Vagina (tissue), 2 donors: ENCODE measurements at regions not wholly inside any gene's neighbourhood (a gene's known extent, or its start where the extent isn't known, plus 50 kb on each side); places are given as distances from the start of the nearest gene placed in this dataset.

Experiments
- POLR2A ChIP-seq, 2 donors: fragments of 450-650 bp; IDR thresholded peaks; one replicate each; pipeline ENCODE4 v1.6.1; 2017; ENCODE audit warnings: antibody characterized with exemption in 2 of 2, mild to moderate bottlenecking in 2 of 2, moderate library complexity in 2 of 2
- POLR2AphosphoS5 ChIP-seq, 2 donors: sonication (generic); formaldehyde crosslinking; IDR thresholded peaks; one replicate each; pipeline ENCODE4 v1.9.0; 2017; ENCODE audit warnings: antibody characterized with exemption in 2 of 2, mild to moderate bottlenecking in 2 of 2, low read depth in 1 of 2; ENCODE audit not compliant: insufficient read depth in 1 of 2

DNA sequence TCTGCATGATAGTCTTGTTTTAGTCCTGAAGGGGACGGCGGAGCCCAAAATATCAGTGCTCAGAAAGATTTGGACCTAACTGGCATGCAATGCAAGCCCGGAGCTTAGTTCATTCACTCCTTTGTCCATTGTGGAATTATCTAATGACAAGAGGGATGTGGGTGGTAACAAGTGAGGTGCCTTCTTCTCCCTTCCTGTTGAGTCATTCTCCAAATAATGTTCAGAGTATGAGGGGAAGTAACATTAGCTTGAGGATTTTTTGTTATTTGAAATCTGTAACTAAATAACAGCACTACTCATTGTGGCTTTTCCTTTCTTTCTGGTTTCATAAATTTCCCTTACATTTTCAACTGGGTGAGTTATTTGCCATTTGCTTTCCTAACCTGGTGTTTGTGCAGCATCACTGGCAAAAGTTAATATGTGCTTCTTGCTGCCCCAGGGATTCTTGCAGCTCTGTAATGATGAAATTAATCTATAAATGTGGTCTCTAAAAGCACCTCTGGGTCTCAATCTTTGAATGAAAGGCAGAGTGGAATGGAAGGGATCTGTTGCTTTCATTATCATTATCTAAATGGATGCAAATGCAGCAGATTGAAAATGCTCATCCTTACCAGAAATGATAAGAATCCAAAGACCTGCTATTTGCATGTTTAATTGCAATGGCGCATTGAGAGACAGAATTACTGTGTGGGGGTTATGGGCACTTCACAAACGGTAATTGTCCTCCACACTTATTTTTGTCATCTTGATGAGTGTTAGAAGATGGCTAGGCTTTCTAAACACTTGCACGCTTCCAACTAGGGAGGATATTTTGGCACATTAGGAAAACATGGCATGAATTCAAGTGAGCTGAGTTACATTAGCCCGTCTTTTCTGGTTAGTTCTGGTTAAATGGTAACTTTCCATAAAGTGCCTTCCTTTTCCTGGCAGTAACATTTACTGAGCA, 89.9 kb upstream of the MITF start:
- no peak for TF ChIP-seq POLR2AphosphoS5 (IDR thresholded peaks at IDR 0.05; ENCODE audit: insufficient read depth in 1 of 2, low read depth in 1 of 2)
- no peak for TF ChIP-seq POLR2A (IDR thresholded peaks at IDR 0.05)
